ENCODE measurements at regions not wholly inside any gene's neighbourhood (a gene's known extent, or its start where the extent isn't known, plus 50 kb on each side); places are given as distances from the start of the nearest gene placed in this dataset.
"Not testable (repeated sequence)": the region's sequence is repeated elsewhere in the genome, so short reads cannot be mapped to it uniquely, and the experiment has no call there.

DNA sequence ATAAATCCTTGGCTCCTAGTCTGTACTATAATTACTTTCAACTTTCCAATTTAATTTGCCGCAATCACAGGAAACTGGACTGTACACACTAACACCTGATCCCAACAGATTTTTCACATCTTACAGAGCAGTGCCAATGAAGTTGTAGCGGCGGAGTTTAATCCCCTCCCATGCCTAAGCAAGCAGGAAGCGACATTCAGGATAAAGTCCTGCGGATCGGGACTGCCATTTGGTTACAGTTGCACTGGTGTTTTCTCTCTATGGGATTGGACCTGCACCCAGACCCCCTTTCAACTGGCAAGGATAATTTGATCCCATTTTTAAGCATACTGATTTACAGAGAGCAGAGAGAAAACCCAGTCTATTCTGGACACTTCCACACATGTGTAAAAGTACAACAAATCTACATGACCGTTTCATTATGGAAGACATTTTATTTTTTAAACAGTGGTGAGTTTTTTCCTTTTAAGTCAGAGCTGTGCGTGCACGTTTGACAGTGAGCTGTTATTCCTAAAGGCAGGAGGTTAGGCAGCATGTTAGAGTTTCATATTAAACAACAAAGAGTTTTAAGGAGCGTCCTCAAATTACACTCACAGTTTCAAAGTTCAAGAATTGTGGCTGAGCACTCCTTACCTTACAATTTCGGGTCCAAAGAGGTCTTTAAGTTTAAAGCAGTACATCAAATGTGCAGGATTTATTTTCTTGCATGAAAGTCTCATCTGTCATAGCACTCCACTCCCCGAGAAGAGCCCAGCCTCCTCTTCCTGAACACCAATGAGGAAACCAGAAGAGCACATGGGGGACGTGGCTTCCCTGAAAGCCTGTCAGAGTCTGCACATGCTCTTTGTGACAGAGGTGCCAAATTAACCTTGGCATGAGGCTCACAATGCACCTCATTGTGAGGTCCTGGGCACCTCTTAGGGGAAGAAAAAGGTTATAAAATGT lies 141.6 kb upstream of the RFC3 start:
- peak; percentile 27 for DNase-seq

DNA sequence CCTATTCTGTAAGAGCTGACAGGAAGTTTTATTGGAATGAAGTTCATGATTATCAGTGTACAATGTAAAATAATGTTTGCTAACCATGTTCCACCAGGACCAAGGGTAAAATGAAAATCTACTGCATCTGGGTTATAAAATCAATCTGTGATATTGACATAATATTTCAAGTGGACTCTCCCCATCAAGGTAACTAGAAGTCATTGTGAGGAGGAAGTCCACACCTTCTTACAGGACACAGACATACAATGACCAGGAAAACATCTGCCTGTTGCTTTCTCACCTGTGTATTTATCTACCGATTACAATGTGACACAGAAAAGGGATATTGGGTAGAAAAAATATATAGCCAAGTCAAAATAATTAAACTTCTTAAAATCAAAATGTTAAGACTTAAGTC lies 140.7 kb upstream of the RFC3 start:
- DNase-seq = no peak

DNA sequence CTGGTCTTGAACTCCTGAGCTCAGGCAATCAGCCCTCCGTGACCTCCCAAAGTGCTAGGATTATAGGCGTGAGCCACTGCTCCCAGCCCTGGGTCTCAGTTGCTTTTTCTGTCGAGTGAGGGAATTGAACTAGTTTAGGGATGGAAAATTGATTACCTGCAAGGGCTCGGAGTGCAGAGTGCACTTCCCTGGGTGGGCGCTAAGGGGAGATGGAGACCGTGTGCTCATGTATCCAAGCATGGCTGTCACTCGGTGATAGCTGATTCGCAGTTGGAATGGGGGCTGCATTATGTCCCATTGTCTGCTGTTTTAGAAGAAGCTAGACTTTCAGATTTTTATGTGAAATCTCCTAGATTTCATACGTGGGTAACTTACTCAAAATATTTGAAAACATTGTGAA lies 139.9 kb upstream of the RFC3 start:
- no peak for DNase-seq

DNA sequence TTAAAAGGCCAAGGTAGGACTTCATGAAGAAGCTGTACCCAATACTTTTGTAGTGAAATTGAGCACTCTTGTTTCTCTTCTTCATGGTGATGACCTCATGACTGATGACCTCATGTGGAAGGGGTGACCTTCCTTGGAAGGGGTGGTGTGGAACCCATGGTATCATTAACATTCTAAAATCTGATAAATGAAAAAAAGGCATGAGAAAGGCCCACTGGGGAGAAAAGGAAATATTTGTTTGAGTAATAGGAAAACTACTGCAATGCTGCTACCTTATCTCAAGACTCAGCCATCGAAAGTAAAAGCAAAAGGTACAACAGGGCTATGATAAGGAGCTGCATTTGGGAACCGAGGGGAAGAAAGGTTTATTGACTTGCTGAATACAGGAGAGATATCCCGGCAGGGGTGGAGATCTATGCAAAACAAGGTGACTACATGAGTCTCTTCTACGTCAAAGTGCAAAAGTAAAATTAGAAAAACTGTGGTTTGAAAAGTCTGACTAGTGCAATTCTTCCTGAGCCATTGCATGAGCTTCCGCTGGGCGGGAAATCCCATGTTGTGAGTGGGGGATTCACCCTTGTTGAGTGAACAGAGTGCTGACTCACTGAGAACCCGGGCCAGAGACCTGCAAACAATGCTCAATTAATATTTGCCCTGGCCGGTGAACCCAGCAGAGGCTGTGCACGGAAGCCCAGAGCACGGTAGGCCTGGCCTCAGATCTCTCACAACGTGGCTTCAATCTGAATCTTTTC lies 138.9 kb upstream of the RFC3 start:
- DNase-seq = peak; percentile 27

DNA sequence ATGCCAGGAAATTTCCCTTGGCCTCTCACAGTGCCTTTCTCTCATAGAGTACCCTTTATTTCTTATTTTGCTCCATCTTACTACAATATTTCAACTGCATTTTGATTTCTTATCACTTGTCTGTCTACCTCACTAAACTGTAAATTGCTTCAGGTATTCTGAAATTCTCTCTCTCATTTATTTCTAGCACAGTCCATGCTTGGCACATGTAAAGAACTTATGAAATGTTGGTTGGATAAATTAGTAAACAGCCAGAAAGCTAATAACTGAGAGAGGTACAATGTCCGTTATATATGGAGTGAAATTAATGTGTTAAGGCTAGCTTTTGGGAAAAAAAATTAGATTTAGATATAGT lies 138.3 kb upstream of the RFC3 start:
- DNase-seq = no peak

DNA sequence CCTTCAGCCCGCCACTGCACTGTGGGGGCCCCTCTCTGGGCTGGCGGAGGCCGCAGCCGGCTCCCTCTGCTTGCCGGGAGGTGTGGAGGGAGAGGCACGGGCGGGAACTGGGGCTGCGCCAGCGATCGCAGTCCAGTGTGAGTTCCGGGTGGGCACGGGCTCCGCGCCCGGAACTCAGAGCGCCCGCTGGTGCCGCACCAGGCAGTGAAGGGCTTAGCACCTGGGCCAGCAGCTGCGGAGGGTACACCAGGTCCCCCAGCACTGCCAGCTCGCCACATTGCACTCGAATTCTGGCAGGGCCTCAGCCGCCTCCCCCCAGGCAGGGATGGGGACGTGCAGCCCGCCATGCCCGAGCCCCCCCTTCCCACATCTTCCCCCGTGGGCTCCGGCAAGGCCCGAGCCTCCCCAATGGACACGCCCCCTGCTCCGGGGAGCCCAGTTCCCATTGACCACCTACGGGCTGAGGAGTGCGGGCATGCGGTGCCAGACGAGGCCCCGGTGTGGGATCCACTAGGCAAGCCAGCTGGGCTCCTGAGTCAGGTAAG lies 135.9 kb upstream of the RFC3 start:
- no peak for DNase-seq

DNA sequence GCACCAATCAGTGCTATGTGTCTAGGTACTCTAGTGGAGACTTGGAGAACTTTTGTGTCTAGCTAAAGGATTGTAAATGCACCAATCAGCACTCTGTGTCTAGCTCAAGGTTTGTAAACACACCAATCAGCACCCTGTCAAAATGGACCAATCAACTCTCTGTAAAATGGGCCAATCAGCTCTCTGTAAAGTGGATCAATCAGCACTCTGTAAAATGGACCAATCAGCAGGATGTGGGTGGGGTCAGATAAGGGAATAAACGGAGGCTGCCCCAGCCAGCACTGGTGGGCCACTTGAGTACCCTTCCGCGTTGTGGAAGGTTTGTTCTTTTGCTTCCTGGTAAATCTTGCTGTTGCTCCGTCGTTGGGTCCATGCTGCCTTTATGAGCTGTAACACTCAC lies 135.3 kb upstream of the RFC3 start:
- DNase-seq = not testable (repeated sequence)

DNA sequence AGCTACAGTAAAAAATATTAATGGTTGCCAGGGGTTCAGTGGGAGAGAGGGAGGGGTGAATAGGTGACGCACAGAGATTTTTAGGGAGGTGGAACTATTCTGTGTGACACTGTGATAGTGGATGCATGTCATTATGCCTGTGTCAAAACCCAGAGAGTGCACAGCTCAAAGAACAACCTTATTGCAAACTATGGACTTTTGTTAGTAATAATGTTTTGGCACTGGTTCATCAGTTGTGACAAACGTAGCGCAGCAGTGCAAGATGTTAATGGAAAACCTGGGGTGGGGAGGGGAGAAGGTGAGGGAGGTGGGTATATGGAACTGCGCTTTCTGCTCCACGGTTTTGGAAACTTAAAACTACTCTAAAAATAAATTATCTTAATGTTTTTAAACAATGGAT lies 134.6 kb upstream of the RFC3 start:
- DNase-seq = no peak

DNA sequence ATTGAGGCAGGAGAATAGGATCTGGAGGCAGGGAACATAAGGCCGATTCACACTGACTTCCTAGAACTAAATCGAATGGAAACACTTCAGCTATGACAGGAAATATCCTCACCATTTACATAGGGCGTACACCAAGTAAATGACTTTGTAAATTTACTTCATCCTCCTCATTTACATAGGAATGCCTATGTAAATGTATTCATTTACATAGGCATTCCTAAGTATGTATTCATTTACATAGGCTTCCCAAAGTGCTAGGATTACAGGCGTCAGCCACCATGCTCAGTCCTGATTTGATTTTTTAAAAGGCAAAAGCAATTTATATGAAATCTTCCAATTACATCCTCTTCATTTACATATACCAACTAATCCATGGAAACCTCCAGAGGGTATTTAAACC lies 133.1 kb upstream of the RFC3 start:
- no peak for DNase-seq

DNA sequence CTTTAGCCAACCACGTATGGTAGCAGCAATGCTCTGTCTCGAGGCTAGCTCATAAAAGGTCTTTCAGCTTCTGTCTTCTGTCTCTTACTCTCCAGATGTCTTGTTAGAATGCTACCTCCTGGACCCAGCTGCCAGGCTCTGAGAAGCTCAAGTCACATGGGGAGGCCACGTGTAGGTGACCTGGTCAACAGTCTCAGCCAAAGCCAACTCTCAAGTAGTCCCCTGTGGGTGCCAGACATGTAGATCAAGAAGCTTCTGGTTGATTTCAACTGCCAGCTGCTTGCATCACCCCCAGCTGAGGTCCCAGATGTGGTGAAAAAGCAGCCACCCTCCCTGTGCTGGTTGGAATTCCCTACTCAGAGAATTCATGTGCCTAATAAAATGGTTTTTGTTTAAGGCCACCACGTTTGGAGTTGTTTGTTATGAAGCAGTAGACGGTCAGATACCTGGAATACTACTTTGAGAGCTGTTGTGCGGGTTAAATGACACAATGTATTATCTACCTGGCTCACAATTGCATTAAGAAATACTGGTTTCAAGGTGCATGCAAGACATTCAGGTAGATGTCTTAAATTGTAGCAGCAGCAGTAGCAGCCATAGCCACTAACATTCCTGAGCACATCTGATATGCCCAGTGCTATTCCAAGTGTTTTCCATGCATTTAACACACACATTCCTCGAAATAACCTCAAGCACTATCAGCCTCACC lies 131.0 kb upstream of the RFC3 start:
- DNase-seq = peak; percentile 1

DNA sequence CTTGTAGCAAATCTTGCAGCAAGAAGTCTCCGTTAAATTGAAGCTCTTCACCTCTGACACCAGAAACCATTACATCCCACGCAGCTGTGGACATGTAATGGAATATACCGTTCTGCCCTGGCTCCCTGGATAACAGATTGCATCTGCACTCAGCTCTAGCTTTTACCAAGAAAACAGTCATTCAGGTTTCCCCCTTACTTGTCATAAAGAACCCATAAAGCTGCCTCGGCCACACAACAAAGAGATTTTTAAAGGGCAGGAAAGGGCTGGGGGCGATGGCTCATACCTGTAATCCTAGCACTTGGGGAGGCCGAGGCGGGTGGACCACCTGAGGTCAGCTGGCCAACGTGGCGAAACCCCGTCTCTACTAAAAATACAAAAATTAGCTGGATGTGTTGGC lies 127.6 kb upstream of the RFC3 start:
- DNase-seq = no peak

DNA sequence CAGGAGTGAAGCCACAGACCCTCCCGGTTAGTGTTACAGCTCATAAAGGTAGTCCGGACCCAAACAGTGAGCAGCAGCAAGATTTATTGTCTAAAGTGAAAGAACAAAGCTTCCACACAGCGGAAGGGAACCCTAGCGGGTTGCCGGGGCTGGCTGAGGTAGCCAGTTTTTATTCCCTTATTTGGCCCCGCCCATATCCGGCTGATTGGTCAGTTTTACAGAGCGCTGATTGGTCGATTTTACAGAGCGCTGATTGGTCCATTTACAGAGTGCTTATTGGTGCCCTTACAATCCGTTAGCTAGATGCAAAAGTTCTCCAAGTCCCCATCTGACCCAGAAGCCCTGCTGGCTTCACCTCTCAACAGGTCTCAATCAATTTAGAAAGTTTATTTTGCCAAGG lies 126.0 kb upstream of the RFC3 start:
- DNase-seq = no peak

DNA sequence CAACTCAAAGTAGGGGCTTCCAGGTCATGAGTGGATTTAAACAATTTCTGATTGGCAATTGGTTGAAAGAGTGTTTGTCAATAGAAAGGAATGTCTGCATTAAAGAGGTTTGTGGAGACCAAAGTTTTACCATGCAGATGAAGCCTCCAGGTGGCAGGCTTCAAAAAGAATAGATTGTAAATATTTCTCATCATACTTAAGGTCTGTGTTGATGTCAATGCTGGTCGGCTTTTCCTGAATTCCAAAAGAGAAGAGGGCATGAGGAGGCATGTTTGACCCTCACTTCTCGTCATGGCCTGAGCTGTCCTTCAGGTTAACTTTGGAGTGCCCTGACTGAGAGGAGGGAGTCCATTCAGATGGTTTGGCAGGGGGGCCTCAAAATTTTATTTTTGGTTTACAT lies 125.4 kb upstream of the RFC3 start:
- no peak for DNase-seq

DNA sequence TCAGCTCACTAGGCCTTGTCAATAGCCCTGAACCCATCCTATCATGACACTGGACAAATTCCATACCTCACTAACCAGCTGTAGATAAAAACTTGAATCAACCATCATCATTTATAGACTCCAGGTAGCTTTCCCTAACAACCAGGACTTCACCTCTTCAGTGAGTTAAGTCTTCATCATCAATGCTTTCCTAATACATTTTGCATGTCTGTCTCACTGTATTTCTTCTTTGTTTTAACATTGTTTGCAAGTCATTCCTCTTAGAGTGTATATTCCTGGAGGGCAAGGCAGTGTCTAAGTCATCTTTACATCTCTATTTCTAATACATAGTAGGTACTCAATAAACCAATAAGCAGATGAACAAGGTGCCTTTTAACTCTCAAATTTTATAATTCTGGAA lies 123.4 kb upstream of the RFC3 start:
- DNase-seq = no peak

DNA sequence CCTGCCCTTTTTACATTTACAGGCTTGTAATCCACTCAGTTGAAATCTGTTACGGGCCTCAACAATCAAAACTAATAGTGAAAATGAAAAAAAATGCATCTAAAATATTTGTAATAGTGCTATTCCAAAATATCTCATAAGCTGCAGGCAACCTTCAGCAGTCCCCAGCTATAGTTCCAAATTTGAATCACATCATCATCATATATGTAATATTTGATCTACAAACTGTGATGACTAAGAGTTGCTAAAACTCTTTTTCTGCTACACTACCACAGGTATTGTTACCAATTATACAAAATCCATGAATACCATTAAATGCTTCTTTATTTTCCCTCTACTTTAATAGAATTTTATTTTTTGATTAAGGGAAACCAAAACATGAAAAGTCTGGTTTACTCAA lies 121.4 kb upstream of the RFC3 start:
- no peak for DNase-seq

DNA sequence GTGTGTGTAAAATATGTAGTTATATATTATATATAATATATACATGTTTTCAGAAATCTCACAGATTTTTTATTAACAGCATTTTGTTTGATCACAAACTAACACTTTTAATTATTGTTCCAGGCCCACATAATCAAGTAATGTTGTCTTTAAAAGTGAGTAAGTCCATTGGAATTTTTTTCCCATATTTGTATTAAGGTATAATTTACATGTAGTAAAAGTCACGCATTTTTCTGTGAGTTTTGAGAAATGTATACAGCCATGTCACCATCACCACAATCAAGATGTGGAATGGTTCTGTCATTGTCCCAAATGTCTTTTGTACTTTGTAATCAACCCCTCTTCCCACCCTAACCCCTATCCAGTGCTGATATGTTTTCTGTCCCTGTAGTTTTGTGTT lies 120.0 kb upstream of the RFC3 start:
- no peak for DNase-seq

DNA sequence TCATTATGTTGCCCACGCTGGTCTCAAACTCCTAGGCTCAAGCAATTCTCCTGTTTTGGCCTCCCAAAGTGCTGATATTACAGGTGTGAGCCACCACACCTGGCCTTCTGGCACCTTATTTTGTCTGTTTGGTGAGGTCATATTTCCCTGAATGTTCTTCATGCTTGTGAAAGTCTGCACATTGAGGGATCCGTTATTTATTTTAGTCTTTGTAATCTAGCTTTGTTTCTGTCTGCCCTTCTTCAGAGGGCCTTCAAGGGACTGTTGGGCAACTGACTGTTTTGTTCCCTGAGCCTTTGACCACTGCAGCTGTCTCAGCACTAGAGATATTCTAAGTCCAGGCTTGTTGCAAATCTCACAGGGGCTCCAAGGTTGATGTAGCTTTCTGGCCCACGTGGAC lies 110.5 kb upstream of the RFC3 start:
- DNase-seq = no peak

DNA sequence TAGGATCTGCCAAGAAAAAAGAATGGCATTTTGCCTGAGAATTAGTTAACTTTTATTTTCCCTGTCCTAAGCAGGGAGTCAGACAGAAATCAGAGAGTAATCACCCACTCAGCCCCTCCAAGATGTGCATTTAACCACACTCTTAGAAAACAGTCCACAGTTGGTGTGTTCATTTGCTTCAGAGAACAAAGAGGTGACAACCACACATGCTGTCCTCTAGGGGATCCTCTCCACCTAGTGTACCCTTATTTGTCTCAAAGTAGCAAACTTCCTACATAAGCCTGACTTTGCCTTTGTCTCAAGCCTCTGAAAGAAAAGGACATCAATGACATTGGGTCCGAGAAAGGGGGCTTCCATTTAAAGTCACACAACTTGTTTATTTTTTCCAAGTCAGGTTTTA lies 107.0 kb upstream of the RFC3 start:
- DNase-seq = no peak

DNA sequence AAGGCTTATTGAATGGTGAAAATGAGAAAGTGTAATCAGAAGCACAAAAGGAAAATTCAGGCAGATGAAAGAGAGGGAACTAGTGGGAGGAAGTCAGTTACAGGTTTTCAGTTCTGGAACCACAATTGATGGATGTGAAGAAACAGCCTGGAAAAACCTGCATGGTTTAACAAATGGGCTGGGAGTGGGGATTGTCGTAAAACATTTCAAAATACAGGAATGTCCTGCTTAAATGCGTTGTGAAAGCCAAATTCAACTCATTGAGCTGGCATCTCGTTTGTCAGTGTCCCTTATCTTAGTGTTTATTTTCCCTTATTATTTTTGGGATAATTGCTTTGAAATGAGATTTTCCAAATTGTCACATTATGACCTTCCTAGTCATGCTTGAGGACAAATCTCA lies 106.5 kb upstream of the RFC3 start:
- no peak for DNase-seq

DNA sequence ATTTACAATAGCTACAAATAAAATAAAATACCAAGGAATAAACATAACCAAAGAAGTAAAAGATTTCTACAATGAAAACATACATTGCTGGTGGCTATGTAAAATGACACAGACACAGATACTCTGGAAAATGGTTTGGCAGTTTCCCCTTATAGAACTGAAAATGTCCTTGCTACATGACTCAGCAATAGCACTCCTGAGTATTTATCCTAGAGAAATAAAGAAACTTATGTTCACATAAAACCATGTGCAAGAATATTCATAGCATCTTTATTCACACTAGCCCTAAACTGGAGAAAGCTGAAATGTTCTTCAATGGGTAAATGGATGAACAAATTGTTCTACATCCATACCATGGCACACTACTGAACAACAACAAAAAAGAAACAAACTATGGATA lies 100.2 kb upstream of the RFC3 start:
- DNase-seq = no peak

DNA sequence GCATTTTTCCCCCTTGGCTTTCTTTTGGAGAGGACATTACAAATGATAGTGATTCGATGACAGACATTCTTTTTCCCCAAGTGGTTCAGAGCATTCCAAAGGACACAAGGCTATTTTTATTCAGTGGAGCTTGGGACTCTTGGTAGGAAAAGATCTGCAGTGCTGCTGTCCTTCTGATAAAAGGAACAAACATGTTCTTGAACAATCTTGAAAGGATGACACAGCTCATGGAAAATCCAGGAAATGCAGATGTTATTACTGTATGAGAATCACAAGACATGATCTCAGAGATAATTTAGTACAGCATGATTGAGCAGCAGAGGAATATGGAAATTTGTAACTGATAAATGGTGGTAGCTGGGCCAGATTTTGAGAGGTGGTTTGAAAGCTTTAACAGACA lies 96.2 kb upstream of the RFC3 start:
- DNase-seq = peak; percentile 52

DNA sequence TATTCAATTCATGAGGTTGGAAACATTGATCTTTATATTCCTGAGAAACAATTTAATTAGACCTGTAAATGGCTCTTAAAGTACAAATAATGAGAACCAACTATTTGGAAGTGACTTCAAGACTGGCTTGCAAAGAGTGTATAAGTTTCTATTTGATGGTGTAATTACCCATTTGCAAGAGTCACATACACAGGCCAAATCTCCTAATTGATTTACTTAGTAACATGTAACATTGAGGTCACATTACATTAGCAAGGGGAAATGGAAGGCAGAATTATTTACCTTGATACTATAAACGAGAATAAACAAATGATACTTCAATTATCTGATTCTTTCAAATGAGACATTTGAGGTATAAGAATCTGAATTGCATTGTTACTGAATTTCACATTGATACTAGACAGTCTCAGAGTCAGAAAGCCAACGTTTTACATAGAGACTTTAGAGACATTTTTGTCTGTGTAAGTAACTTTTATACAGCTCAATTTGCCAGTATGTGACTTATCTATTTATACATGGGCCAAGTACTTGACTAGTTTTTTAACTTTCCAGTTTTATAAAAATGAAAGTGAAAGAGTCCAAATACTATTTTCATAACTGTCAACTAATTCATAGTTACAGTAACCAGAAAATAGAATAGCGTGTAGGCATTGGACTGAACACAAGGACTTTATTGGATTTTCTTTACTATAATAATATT lies 95.6 kb upstream of the RFC3 start:
- DNase-seq = no peak

DNA sequence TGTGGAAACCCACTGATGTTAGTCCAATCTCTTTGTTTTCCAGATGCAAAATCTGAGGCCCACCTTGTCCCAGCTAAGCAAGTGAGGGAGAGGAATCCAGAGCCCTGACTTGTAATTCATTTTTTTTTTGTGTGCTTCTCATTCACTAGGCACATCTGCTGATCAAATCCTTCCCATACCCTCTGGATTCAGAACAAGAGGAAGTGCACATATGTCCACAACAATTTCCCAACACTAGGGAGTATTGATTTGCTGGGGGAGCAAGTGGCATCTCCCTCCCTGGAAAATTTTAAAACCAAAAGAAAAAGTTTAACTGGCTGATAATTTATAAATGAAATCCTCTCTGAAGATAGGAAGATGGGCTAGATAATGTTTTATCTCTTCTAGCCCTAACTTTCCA lies 94.6 kb upstream of the RFC3 start:
- no peak for DNase-seq

Measured in fibroblast of upper back skin (primary cell).